ENCODE measurements at regions not wholly inside any gene's neighbourhood (a gene's known extent, or its start where the extent isn't known, plus 50 kb on each side); places are given as distances from the start of the nearest gene placed in this dataset.

DNA sequence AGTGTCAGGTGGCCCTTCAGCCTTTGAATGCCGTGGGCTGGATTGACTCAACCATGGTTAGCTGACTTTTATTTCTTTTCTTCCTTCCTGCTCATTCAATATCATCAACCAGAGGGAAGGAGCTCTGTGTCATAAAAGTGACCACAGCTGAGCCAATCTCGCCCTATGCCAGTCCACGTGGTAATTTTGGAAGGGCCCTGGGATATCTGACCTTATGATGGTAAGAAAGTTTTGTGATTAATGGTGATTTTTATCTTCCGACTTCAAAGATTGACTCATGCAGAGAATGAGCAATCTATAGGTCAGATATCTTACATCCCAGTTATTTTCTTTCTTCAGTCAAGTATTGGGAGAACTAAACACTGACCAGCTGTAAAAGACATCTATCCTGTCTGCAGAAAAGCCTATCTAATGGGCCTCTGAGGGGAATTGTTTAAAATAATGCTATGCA is 170.3 kb downstream of the ZC3H11B start:
- intact Hi-C loops (cut with DNase I): no loop called here
- DNase-seq (ENCODE audit: low spot score): no peak

- intact Hi-C loops (cut with DNase I): no loop called here
Observed at GRCh38 chr1:219441884-219442283, 171.0 kb downstream of the ZC3H11B start.

DNA sequence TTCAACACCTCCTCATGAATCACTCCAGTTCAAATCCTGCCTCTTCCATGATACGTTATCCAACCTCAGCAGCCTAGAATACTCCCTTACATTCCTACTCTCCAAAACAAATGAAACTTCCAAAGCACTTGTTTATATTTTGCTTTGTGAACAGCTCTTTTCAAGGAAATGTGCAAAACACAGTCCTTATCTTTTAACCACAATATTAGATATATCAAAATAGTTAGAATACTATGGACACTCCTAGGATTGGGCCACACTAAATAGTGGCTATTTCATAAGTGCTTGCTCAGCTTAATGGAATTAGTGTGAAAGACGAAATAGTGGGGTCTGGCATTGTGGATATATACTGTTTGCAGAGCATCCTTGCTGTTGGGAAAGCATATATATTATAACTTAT is 173.5 kb downstream of the ZC3H11B start:
- no peak for DNase-seq (ENCODE audit: low spot score)
- intact Hi-C loops (cut with DNase I): no loop called here

More at GRCh38 chr1:219441884-219442283, 171.0 kb downstream of the ZC3H11B start:
- DNase-seq (ENCODE audit: low spot score): no peak

GRCh38 chr1:219438386-219438785 is 174.5 kb downstream of the ZC3H11B start:
- intact Hi-C loops (cut with DNase I): no loop called here
- no peak for DNase-seq (ENCODE audit: low spot score)

DNA sequence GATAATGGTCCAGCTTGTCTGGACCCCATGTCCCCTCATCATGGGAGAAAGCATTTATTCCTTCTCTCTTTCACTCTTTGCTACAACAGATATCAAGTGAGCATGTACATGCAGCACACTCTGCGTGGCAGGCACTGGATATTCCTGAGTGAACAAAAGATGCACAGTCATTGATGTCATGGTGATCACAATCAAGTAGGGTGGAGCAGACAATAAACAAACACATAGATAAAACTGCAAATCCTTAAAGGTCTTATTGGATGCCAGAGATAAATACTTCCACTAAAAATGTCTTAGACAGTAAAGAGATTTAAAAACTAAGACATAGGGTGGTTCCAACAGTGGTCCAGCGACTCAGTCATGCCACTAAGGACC is 178.0 kb downstream of the ZC3H11B start:
- intact Hi-C loops (cut with DNase I): no loop called here
- DNase-seq (ENCODE audit: low spot score): no peak

DNA sequence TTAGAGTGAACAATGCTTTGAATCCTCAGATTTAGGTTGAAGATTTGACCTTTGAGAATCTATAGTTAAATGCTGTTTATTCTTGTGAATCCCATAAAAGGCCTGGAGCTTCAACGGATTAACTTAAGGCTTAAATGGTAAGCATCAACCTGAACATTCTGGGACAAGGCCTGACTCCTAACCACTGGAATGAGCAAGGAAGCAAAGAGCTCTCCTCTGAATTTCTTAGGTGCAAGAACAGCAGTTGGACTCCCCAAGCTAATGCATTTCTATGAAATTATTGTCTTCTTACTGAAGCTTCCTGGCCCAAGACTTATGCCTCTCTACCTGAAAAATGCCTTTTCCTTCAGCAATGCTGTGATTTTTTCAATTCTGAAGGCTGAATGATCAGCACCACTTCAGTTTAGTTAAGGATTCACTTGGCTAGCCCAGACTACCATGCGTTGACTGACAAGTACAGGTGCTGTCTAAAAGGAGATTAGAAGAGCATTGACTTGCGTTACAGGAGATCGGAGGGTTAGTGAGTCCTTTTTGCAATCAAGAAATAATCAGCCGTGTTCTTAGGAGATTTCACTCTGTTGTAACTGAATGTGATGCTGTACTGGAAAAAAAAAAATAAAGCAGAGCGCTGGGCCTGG is 178.5 kb downstream of the ZC3H11B start:
- no peak for DNase-seq (ENCODE audit: low spot score)
- intact Hi-C loops (cut with DNase I): no loop called here

DNA sequence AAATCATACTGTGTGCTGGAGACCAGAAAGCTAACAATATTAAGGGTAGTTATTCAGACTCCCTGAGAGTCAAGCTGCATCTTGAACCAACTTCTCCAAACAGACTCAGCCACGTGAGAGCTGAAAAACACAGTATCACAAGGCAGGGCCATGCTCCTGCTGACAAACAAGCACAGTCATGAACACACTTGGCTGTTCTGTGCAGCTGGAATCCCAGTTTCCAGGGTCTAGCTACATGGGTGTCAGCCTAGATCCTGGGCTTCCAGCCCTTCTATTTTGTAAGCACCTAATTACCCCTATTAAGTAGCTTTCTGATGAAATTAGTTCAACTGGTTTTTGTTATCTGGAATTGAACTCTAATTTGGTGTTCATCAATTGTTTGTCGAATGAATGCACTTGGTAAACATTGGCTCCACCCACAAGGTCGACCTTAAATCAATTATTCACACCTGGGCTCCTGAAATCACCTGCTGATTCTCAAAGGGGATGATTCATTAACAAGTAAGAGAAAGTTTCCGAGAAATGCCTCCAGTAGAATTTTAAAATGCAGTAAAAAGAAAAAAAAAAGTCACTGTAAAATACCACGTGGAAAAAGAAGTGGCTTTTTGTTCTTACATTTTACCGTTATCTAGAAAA is 179.3 kb downstream of the ZC3H11B start:
- no peak for DNase-seq (ENCODE audit: low spot score)
- intact Hi-C loops (cut with DNase I): no loop called here

GRCh38 chr1:219433001-219433400 is 179.9 kb downstream of the ZC3H11B start:
- intact Hi-C loops (cut with DNase I): no loop called here
- no peak for DNase-seq (ENCODE audit: low spot score)

- no peak for DNase-seq (ENCODE audit: low spot score)
- intact Hi-C loops (cut with DNase I): no loop called here
Observed at GRCh38 chr1:219432191-219432606, 180.7 kb downstream of the ZC3H11B start.

DNA sequence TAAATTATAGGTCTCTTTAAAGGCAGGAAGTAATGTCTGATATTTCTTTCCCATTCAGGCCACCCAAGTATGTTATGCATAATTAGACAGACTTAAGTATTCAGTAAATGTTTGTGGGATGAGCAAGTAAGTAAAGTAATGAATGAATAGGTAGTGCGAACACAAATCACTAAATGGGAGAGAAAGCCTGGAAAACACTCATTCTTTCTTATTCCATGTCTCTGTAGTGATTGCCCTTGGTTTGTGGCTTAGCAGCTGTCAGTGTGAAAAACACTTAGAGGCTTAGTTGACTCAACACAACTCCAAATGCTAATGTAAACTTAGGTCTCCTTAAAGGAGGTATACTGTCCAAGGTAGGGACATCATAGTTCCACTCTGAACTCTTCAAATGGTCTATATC is 182.5 kb downstream of the ZC3H11B start:
- intact Hi-C loops (cut with DNase I): no loop called here

GRCh38 chr1:219428651-219429050 is 184.3 kb downstream of the ZC3H11B start:
- intact Hi-C loops (cut with DNase I): no loop called here
- no peak for DNase-seq (ENCODE audit: low spot score)

More for the DNA sequence above, 182.5 kb downstream of the ZC3H11B start:
- DNase-seq (ENCODE audit: low spot score): no peak

- no peak for DNase-seq (ENCODE audit: low spot score)
- intact Hi-C loops (cut with DNase I): no loop called here
Observed at GRCh38 chr1:219427989-219428388, 184.9 kb downstream of the ZC3H11B start.

GRCh38 chr1:219427403-219427802 is 185.5 kb downstream of the ZC3H11B start:
- no peak for DNase-seq (ENCODE audit: low spot score)
- intact Hi-C loops (cut with DNase I): no loop called here

DNA sequence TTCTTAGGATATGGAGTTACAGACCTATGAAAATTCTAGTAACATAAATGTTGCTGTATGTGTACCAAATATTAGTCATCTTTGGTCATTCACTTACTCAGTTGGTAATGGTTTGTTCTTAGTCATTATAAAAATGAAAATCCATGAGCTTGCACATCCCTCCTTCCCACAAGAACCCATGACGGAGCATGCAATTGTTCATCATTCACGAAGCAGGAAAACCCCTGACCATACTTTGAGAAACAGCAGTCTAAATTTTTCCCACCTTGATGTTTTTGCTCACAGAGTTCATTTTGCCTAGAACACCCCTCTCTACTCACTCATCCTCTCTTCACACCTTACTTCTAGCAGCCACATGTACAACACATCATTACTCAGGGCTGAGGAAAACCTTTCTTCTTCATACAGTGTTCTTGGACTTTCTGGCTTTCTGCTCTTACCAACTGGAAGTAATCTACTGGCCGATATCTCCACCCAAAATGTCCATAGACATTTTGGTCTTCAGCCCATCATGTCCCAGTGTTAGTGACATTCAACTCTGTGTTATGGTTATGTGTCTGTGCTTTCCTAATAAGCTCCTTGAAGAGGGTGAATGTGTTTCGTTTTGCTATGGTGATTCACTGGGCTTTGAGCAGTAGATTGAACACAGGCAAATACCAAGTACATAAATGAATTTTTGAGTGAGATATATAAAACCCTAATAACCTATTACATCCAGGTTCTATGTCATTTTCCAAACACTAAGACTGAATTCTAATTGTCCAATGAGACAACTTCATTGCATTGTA is 189.9 kb downstream of the ZC3H11B start:
- intact Hi-C loops (cut with DNase I): no loop called here
- DNase-seq (ENCODE audit: low spot score): no peak

DNA sequence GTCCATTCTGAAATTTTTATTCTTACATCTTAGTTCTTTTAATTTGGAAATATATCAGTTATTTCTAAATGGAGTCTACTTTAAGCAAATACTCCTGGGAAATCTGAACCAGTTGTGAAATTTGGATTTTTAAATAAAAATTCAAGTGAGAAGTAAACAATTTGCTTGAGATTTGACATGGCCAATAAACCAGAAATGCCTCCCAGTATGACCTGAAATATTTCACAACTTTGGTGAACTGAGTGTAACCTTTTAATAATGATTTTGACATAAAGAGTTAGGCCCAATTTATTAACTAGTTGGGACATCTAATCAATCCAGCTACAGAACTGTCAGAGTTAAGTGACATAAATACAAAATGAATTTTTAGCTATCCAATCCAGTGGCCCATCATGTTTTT is 192.0 kb downstream of the ZC3H11B start:
- intact Hi-C loops (cut with DNase I): loop anchor here (2.0 kb wide), 1 partner anchor 20 kb away; no protein-coding TSS in a partner anchor
- DNase-seq (ENCODE audit: low spot score): no peak

GRCh38 chr1:219419860-219420259 is 193.0 kb downstream of the ZC3H11B start:
- intact Hi-C loops (cut with DNase I): loop anchor here (2.0 kb wide), 1 partner anchor 19 kb away; no protein-coding TSS in a partner anchor
- DNase-seq (ENCODE audit: low spot score): no peak

DNA sequence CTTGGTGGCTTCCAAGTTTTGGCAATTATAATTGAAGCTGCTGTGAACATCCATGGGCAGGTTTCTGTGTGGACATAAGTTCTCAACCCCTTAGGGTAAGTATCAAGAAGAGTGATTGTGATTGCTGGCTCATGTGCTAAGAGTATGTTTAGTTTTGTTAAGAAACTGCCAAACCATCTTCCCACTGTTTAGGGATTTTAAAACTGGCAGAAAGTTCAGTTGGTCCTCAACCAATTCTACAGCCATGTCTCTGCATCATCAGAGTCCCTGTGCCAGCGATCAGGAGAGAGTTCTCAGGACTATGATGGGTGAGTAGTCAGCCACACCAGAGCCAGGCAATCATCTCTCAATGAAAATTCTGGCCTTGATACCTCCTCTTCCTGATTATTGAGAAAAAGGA is 193.8 kb downstream of the ZC3H11B start:
- intact Hi-C loops (cut with DNase I): no loop called here
- DNase-seq (ENCODE audit: low spot score): no peak

- intact Hi-C loops (cut with DNase I): no loop called here
- DNase-seq (ENCODE audit: low spot score): no peak
Observed at GRCh38 chr1:219417610-219418009, 195.3 kb downstream of the ZC3H11B start.

GRCh38 chr1:219416598-219417238 is 196.2 kb downstream of the ZC3H11B start:
- no peak for DNase-seq (ENCODE audit: low spot score)
- intact Hi-C loops (cut with DNase I): no loop called here

DNA sequence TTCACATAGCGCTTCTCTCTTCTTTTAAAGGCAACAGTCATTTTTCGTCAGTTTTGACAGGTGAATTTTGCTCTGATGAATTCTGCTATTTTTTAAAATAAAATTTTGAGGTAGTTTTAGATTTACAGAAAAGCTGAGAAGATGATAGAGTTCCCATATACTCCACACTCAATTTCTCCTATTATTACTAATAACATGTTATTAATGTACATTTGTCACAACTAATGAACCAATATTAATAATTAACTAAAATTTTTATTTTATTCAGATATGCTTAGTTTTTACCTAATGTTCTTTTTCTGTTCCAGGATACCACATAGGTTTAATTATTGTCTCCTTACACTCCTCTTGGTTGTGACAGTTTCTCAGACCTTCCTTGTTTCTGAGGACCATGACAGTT is 197.0 kb downstream of the ZC3H11B start:
- DNase-seq (ENCODE audit: low spot score): no peak
- intact Hi-C loops (cut with DNase I): no loop called here

All from cardiac septum (tissue), 1 donor.